Psoas muscle (tissue), 7 donors: ENCODE measurements at regions not wholly inside any gene's neighbourhood (a gene's known extent, or its start where the extent isn't known, plus 50 kb on each side); places are given as distances from the start of the nearest gene placed in this dataset.

Experiments
- ATAC-seq, 4 donors: fragments of 200-7000 bp; cut with Tn5 transposase; one replicate each; pipeline ENCODE4 v1.9.1; 2020; ENCODE audit warnings: moderate library complexity in 3 of 4, mild to moderate bottlenecking in 2 of 4
- DNase-seq, 2 donors: peaks; one replicate each; pipeline ENCODE4 v3.0.0-alpha.2; 2020
- H3K27ac ChIP-seq: fragments of 200-600 bp; one replicate; pipeline ENCODE4 v1.8.0; 2022
- H3K27me3 ChIP-seq, 3 donors: fragments of 200-600 bp in 1 of 3; one replicate each; pipeline versions ENCODE4 v1.6.1 to v1.8.0; 2013 to 2022; ENCODE audit warnings: low read length in 2 of 3, mild to moderate bottlenecking in 2 of 3, moderate library complexity in 1 of 3; ENCODE audit not compliant: insufficient read depth in 3 of 3
- H3K36me3 ChIP-seq, 2 donors: fragments of 200-600 bp in 1 of 2; one replicate each; pipeline versions ENCODE4 v1.6.1 to v1.8.0; 2013 to 2022; ENCODE audit warnings: low read depth in 1 of 2, mild to moderate bottlenecking in 1 of 2, moderate library complexity in 1 of 2; ENCODE audit not compliant: insufficient read depth in 1 of 2
- H3K4me1 ChIP-seq: fragments of 200-600 bp; one replicate; pipeline ENCODE4 v1.8.0; 2022
- H3K4me3 ChIP-seq: fragments of 200-600 bp; one replicate; pipeline ENCODE4 v1.8.0; 2022; ENCODE audit warnings: mild to moderate bottlenecking
- H3K9me3 ChIP-seq: fragments of 200-600 bp; one replicate; pipeline ENCODE4 v1.8.0; 2022
- WGBS, 3 donors: extraction: QIAGEN DNeasy Blood & Tissue Kit; methylation state at CpG; one replicate each; pipeline versions ENCODE4 v1.1.6 to v1.1.7; 2013; 5-methylcytosine and 5-hydroxymethylcytosine counted together
- intact Hi-C, 2 donors: fragments of 100-400 bp; cut with DNase I; formaldehyde crosslinking; loops; one replicate each; pipeline versions ENCODE4 v1.11.0 to v1.14.2; 2022
- TF ChIP-seq, protein P1 (sequence below): fragments of 200-600 bp; IDR thresholded peaks from one replicate; pipeline ENCODE4 v1.8.0; 2022; ENCODE audit warnings: antibody characterized with exemption
- donor health status: healthy with polysubstance abuse.
- donor health status: DM: no; HTN: no; CAD: no; lungs with moderate emphysema.
- donor health status: Bipolar disorder and iron deficiency.
- donor health status: healthy.
- donor health status: DM: yes; HTN: yes; CAD: no.
- donor health status: DM: no; HTN: no; CAD: no.
- donor health status: DM: yes; HTN: yes; CAD: no.

- DNase-seq: no peak
- H3K36me3 ChIP-seq: no peaks in the 10 kb centered on the region
- WGBS, 3 donors: 89 to 91% (median 90%) methylated on average over 1 of the region's 1 CpG
- H3K27ac ChIP-seq: no peak overlapping the region
- no peak overlapping the region for H3K4me3 ChIP-seq
- no peaks in the 10 kb centered on the region for H3K4me1 ChIP-seq
- no peaks in the 10 kb centered on the region for H3K9me3 ChIP-seq
- intact Hi-C loops: no loop called here
- TF ChIP-seq, protein P1, sequence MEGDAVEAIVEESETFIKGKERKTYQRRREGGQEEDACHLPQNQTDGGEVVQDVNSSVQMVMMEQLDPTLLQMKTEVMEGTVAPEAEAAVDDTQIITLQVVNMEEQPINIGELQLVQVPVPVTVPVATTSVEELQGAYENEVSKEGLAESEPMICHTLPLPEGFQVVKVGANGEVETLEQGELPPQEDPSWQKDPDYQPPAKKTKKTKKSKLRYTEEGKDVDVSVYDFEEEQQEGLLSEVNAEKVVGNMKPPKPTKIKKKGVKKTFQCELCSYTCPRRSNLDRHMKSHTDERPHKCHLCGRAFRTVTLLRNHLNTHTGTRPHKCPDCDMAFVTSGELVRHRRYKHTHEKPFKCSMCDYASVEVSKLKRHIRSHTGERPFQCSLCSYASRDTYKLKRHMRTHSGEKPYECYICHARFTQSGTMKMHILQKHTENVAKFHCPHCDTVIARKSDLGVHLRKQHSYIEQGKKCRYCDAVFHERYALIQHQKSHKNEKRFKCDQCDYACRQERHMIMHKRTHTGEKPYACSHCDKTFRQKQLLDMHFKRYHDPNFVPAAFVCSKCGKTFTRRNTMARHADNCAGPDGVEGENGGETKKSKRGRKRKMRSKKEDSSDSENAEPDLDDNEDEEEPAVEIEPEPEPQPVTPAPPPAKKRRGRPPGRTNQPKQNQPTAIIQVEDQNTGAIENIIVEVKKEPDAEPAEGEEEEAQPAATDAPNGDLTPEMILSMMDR: no peak
- H3K27me3 ChIP-seq: no peaks in the 10 kb centered on the region
- no peak for ATAC-seq
Measured at GRCh38 chr1:238487931-238488330, 597.2 kb upstream of the ZP4 start.

- Histone ChIP-seq H3K4me1 (no peaks in the 10 kb centered on the region), H3K27ac (no peak overlapping the region), H3K36me3 (no peaks in the 10 kb centered on the region), H3K4me3 (no peak overlapping the region), H3K9me3 (no peaks in the 10 kb centered on the region), H3K27me3 (no peaks in the 10 kb centered on the region)
- TF ChIP-seq, protein P1: no peak
- WGBS, 3 donors: 59 to 71% (median 66%) methylated on average over 5 of the region's 5 CpGs
- ATAC-seq (no peak), DNase-seq (no peak)
- intact Hi-C loops: no loop called here
Measured at GRCh38 chr1:238485912-238486209, 595.1 kb upstream of the ZP4 start.

DNA sequence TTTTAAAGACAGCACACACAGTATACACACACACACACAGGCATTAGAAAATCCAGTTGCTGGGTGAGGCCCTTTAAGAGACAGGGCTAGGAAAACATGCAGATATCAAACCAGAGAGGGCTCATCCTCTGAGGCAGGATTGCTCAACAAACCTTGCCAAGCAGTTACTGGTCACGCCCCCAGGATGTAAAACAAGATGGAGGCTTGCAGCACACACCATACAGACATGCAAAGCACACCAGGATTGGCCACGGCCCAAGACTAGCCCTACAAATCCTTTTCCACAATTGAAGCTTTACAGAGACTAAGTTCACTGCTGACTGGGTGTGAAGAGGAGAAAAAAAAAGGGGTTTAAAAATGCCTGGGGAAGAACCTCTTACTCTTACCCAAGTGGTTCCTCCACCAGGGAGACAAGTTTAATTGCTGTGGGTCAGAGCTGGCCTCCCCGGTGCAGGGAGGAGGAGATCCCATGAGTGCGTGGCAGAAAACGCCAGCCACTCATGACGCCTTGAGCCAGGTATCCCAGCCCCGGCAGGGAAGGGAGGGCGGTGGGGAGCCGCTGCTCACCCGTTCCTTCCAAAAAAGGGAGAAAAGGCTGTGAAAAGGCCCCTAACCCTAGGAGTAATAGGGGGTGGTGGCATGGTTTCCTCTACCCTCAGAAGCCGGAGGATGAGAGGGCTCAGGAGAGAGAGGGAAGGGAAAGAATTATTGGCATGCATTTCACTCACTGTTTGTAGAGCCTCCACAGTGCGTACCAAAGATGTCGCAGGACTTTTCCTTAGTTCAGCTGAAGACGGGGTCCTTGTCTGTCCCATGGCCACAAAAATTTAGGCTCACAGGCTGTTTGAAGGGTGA, 594.6 kb upstream of the ZP4 start:
- H3K9me3 ChIP-seq: no peaks in the 10 kb centered on the region
- H3K4me3 ChIP-seq: no peak overlapping the region
- ATAC-seq (no peak), DNase-seq (no peak)
- no peak overlapping the region for H3K27ac ChIP-seq
- no peaks in the 10 kb centered on the region for H3K27me3 ChIP-seq
- TF ChIP-seq, protein P1: no peak
- WGBS, 3 donors: 82 to 83% (median 83%) methylated on average over 14 of the region's 14 CpGs
- H3K4me1 ChIP-seq: no peaks in the 10 kb centered on the region
- no peaks in the 10 kb centered on the region for H3K36me3 ChIP-seq
- intact Hi-C loops: no loop called here

DNA sequence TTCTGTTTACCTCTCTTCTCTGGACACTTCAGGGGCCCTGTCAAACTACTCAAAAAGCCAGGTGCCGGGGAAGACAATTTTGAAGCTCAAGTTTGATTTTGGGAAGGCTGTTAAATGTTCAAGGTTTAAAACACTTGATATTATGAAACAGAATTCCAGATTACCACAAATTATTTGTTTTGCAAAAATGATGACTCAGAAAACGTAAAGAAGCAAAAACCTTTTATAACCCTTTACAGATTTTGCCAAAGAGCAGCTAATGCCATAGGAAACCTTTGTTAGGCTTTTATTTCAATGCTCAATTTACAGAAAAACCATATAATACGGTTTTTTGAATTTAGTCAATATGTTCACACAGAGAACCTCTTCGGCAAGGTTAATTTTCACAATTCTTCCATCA, 593.4 kb upstream of the ZP4 start:
- H3K9me3 ChIP-seq: no peaks in the 10 kb centered on the region
- WGBS, 3 donors: 72 to 81% (median 80%) methylated on average over 4 of the region's 4 CpGs
- ATAC-seq: no peak
- intact Hi-C loops: no loop called here
- no peak for DNase-seq
- no peak overlapping the region for H3K27ac ChIP-seq
- no peaks in the 10 kb centered on the region for H3K36me3 ChIP-seq
- TF ChIP-seq, protein P1: no peak
- H3K4me1 ChIP-seq: no peaks in the 10 kb centered on the region
- no peaks in the 10 kb centered on the region for H3K27me3 ChIP-seq
- no peak overlapping the region for H3K4me3 ChIP-seq

DNA sequence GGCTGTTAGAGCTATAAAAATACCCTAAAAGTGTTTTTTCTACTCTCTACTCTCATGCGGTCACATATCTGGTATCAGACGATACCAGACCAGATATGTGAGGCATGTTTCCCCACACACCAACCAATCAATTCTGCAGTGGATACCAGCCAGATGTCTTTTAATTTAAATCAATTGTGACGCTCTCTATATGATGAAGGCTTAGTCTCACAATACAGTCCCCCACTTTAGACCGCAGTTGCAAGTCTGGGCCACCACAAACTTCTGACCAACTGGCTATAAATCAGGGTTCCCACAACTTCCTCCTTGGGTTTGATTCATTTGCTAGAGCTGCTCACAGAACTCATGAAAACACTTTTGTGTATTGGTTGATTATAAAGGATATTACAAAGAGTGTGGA, 586.1 kb upstream of the ZP4 start:
- intact Hi-C loops: no loop called here
- 56 to 72% (median 70%) methylated on average over 4 of the region's 4 CpGs for WGBS, 3 donors
- H3K9me3 ChIP-seq: no peaks in the 10 kb centered on the region
- no peaks in the 10 kb centered on the region for H3K36me3 ChIP-seq
- ATAC-seq: no peak
- TF ChIP-seq, protein P1: no peak
- H3K4me1 ChIP-seq: no peaks in the 10 kb centered on the region
- H3K27ac ChIP-seq: no peak overlapping the region
- no peak for DNase-seq
- no peaks in the 10 kb centered on the region for H3K27me3 ChIP-seq
- H3K4me3 ChIP-seq: no peak overlapping the region
